ENCODE measurements at regions not wholly inside any gene's neighbourhood (a gene's known extent, or its start where the extent isn't known, plus 50 kb on each side); places are given as distances from the start of the nearest gene placed in this dataset.
"Not testable (repeated sequence)": the region's sequence is repeated elsewhere in the genome, so short reads cannot be mapped to it uniquely, and the experiment has no call there.

DNA sequence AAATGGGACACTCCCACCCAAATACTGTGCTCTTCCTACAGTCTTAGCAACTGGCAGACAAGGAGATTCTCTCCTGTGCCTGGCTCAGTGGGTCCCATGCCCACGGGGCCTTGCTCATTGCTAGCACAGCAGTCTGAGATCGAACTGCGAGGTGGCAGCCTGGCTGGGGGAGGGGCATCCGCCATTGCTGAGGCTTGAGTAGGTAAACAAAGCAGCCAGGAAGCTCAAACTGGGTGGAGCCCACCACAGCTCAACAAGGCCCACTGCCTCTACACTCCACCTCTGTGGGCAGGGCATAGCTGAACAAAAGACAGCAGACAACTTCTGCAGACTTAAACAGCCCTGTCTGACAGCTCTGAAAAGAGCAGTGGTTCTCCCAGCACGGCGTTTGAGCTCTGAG is 174.8 kb downstream of the COL12A1 start:
- DNase-seq (ENCODE audit: insufficient read length, low spot score); FAIRE-seq: not testable (repeated sequence)

DNA sequence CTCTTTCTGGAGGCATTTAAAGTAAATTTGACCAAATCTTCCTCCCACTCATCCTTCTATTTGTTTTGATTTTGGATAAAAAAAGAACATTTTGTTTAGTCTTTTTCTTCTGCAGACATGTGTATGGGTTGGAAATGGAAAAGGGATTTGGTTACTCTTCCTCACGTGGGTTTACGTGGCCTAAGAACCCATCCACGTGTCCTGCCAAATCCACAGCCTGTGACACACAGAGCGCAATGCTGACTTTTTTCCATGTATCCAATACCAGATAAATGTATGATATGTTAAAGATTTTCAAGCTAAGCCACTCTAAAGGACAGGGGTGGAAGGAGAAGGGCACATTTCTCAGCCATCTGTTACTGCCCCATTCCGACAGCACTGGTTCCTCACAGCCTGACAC is 176.5 kb downstream of the COL12A1 start:
- DNase-seq (ENCODE audit: insufficient read length, low spot score) (no peak), FAIRE-seq (no peak)

DNA sequence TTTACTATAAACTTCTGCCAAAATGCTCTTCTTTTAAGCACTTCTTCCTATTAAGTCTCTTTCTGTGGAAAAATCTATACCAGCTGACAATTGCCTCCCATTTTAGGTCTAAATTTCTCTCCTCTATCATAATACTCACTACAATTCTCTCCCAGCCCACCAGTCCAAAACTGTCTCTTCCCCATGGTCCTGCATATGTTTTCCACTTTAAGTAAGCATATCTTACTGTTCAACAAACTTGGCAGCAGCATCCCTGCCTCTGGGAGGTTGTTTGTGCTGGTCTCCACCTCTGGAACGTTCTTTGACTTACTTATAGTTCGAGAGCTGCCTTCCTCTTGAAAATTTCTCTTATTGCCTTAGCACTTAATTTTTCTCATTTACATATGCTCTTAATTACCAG is 180.5 kb downstream of the COL12A1 start:
- FAIRE-seq (no peak), DNase-seq (ENCODE audit: insufficient read length, low spot score) (no peak)

DNA sequence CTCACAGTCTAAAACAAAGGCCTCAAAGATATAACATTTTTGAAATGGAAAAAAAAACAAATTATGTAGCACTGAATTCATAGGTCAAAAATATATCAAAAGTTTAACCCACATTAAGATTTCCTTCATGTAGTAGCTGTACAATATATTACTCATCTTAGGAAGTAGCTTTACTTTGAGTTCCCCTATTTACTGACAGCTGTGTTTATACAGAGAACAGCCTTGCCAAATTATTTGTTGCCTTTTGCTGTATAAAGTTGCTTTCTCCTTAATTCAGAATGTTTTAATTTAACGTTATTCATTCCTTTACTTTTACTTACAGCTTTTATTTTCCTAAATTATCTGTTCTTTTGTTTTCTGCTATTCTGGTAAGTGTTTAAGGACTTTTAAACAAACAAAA is 181.0 kb downstream of the COL12A1 start:
- no peak for FAIRE-seq
- no peak for DNase-seq (ENCODE audit: insufficient read length, low spot score)

DNA sequence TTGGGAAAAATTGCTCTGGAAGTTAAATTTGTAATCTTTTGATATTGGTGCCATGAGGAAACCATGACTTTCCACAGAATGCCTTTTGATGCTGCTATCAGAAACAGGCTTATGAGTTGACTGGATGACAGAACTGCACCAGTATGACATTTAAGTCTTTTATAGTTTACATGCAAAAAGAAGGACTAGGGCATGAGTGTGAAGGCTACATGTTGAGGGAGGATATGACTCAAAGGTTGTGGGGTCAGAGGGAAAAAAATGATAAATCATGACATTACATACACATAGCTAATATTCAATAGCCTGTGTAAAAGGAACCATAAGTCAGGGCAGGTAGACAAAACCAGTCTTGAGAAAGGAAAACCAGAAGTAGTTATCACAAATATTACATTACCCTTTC is 182.2 kb downstream of the COL12A1 start:
- DNase-seq (ENCODE audit: insufficient read length, low spot score) (no peak), FAIRE-seq (no peak)

DNA sequence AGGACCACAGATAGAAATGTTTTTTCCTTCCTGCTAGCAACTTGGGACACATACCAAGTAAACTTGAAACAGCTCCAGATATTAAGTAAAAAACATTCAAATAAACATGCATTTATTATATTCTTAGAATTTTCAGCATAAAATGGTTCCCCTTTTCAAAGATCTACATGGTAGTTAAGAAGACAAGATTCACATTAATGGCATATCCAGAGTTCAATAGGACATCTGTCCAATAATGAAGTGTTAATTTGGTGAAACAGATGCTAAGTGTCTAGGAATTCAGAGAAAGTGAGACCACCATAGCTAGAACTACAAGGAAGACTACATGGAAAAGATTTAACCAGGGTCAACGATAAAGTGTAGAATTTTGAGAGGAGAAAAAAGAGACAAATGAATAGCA is 184.9 kb downstream of the COL12A1 start:
- DNase-seq (ENCODE audit: insufficient read length, low spot score) (no peak), FAIRE-seq (no peak)

DNA sequence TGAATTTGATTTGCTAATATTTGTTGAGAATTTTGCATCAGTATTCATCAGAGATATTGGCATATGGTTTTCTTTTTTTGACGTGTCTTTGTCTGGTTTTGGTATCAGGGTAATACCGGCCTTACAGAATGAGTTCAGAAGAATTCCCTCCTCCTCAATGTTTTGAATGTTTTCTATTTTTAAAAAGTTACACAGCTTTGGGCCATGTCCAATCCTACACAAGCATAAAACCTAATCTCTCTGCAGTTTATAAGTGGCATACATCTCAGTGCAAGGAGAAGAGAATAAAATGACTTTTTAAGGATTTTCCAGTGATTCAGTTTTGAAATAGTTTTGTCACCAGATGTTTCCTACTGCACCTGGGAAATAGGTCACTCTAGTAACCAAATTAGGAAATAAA is 185.5 kb downstream of the COL12A1 start:
- DNase-seq (ENCODE audit: insufficient read length, low spot score) (no peak), FAIRE-seq (no peak)

DNA sequence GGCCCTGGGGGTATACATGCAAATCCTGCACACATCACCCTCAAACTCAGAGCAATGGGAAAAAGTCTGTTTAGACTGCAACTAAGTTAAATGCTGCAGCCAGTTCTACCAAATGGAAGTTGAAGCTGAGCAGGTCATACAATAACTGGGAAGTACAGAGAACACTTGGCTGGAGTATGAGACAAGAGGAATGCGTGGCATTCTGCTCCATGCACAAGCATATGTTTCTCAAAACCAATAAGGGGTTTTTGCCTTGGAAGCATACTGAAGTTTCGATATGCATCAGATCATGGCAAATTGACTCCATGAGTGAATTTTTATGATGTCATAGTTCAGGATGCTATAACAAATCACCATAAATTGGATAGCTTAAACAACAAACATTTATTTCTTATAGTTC is 193.8 kb downstream of the COL12A1 start:
- DNase-seq (ENCODE audit: insufficient read length, low spot score) (no peak), FAIRE-seq (no peak)

DNA sequence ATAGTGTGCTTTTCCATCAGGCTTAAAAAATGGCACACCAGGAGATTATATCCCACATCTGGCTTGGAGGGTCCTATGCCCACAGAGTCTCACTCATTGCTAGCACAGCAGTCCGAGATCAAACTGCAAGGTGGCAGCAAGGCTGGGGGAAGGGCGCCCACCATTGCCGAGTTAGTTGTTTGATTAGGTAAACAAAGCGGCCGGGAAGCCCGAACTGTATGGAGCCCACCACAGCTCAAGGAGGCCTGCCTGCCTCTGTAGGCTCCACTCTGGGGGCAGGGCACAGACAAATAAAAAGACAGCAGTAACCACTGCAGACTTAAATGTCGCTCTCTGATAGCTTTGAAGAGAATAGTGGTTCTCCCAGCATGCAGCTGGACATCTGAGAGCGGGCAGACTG is 201.9 kb downstream of the COL12A1 start:
- DNase-seq (ENCODE audit: insufficient read length, low spot score); FAIRE-seq: not testable (repeated sequence)

DNA sequence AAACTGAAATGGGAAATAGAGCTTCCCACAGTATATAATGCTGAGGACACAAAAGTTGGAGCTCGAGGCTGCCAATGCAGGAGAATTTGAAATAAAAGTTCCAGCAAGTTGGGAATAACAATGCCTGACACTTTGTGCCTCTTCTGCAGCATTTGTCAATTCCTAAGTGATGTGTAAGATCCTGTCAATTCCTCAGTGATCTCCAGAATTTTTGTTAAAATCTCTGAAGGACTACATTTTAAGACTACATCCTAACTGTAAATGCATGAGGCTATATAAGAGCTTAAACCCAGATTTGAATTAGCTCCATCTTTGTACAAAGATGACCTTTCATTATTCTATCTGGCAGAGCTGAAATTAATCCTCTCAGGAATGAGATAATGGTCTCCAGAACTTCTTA is 208.2 kb downstream of the COL12A1 start:
- FAIRE-seq = no peak
- no peak for DNase-seq (ENCODE audit: insufficient read length, low spot score)

DNA sequence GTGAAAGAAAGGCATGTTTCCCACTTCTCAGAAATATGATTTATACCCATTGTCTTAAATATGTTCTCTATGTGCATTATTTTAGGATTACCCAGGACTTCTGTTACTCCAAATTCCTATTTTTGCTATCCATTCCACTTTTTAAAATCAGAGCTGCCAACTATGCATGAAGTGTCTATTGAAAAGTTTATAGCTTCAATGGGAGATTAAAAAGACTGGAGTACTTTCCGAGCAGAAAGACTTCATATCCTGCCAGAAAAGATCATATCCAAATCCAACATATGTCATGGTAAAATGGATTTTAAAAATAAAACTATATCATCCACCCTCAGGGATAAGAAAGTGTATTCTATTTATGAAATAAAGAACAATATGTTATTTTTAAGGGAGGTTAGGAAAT is 212.7 kb downstream of the COL12A1 start:
- no peak for FAIRE-seq
- DNase-seq (ENCODE audit: insufficient read length, low spot score) = no peak

DNA sequence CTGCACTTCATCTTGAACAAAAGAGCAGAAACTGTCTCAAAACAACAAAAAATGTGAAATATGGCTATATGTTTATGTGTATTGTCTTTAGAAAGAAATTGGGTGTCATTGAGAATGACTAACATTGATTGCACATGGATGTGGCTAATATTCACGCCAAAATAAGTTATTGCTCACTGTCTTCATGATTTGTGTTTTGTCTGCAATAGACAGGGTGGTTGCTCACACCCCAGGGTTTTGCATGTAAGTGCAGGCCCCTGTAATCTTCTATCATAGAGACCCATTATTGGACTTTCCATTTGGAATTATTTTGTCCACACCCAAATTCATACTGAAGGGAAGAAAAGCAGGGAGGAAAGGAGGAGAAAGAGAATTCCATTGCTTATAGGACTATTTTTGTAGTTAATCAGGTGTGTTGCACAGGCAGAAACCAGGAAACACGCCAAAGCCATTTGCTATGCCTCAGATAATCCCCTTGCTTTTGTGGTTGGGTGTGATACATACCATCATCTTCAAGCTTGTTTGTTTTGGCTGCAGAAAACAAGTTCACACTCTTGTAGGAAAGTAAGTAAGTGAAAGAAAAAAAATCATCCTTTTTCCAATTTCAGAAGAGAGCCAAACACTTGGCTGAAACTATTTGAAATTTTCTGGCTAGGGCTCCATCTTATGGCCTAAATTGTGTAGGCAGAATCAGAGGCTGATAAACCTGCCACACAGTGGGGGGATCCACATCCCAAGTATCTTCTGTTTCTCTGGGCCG is 214.1 kb downstream of the COL12A1 start:
- FAIRE-seq = no peak
- no peak for DNase-seq (ENCODE audit: insufficient read length, low spot score)

DNA sequence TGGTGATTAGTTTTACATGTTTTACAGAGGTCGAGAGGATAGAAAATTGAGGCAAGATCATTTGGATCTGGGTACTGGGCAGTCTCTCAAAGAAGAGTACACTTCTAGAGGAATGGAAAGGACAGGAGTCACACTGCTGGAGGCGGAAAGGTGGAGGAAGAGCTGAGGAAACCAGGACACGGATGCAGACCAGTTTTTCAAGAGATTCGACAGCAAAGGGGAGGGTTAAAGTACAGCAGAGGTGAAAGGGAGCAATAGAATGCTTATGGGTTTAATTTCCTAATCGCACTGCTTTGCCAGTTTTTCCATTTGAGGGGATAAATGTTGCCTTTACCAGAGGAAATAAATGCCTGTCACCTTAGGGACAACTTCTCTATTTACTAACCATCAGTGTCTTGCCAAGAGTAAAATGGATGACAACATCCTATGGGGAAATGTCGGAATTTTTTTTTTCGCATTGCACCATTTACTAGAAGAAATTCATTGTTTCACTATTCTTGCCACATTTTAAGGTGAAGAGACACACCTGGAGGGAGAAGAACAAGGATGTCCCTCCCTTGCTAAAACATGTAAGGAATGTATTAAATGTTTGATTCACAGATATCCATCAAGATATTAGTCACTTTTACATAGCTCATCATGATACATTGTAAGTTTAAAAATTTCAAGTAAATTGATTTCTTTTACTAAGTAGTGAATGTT is 226.6 kb downstream of the COL12A1 start:
- no peak for FAIRE-seq
- no peak for DNase-seq (ENCODE audit: insufficient read length, low spot score)

DNA sequence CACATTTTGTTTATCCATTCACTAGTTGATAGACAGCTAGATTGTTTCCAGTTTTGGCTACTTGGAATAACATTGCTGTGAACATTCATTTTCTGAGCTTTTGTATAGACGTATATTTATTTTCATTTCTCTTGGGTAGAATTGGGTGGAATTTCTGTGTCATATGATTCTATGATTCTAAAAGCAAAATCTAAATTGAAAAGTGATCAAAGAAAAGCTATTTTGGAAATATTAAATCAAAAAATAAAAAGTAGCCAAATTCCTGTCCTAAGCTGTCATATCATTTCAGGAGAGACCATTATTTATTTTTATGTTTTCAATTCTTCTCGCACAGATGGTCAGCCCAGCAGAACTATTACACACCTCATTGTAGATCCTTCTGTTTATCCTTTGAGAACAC is 229.2 kb downstream of the COL12A1 start:
- DNase-seq (ENCODE audit: insufficient read length, low spot score) (no peak), FAIRE-seq (no peak)

DNA sequence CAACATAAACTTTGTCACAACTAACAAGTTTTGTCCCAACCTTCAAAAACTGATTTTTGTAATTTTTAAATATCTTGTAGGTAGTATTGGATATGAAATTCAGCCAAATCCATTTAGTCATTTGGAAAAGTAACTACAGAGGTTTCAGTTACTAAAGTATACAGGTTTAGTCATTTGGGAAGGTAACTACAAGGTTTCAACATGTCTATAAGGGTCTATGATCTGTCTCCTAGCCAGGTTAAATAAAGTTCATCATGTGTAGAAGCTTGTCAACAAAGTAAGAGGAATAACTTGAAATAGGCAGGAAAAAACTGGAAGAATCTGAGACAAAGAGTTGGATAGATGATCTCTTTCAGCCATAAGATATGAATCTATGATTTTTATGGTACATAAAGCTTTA is 229.8 kb downstream of the COL12A1 start:
- FAIRE-seq = no peak

DNA sequence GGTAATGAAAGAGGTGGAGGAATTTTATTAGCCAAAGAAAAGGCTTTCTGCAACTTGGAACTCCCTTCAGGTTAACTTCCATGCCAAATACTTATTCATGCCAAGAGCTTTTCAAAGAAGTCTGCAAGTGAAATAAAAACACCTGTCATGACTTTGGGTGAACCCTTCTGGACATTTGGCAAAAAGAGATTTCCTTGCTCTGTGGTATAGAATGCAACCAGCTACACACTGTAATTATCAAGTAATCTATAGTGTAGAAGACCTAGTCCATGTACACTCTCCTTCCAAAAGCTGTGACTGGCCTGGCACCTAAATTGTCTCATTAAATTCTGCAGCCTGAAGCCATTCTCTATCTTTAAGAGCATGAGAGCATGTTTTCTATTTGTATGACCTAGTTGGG is 232.3 kb downstream of the COL12A1 start:
- FAIRE-seq = no peak
- DNase-seq (ENCODE audit: insufficient read length, low spot score) = no peak

More for the DNA sequence above, 229.8 kb downstream of the COL12A1 start:
- DNase-seq (ENCODE audit: insufficient read length, low spot score) = no peak

DNA sequence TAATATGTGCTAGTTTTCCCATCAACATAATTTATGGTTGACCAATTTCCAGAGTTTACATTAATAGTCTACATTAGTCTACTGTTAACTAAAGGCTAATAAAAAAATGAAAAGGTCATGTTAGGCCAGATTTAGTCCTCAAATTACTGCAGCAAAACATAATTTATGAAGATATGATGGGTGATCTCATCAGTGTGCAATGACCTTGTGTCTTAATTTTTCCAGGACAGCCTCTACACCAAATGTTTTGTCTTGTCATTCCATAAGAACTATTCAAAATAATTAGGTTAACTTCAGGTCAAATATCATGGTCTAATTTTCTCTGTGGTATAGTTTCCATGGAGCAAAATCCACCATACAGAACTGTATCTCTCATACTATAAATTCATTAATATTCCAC is 234.2 kb downstream of the COL12A1 start:
- DNase-seq (ENCODE audit: insufficient read length, low spot score) (no peak), FAIRE-seq (no peak)

DNA sequence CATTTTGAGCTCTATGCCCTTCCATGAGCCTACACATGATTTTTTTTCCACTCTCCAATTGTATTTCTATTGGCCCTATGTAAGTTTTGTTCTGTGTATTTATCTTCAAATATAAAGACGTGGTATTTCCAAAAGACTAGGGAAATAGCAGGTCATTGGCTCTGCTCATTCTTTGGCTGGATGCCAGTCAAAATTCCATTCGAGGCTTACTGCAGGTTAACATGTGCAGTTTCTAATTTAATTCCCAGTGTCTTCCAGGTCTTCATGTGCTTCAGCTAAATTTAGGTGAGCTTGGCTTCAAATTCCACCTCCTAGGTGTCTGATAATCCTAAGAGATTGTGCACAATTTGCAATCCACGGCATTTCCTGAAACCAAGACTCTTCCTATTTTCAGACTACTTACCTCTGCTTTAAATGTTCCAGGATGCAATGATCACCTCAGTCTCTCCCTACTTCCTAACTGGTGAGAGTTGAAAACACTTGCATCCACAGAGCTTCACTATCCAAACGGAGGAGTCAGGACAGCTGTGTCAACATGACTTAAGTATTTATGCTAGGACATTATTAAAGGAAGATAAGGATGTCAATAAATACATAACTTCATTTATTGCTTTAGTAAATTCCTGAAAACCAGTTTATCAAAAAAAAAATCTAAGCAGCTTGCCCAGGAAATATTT is 236.1 kb downstream of the COL12A1 start:
- no peak for DNase-seq (ENCODE audit: insufficient read length, low spot score)
- FAIRE-seq = no peak

DNA sequence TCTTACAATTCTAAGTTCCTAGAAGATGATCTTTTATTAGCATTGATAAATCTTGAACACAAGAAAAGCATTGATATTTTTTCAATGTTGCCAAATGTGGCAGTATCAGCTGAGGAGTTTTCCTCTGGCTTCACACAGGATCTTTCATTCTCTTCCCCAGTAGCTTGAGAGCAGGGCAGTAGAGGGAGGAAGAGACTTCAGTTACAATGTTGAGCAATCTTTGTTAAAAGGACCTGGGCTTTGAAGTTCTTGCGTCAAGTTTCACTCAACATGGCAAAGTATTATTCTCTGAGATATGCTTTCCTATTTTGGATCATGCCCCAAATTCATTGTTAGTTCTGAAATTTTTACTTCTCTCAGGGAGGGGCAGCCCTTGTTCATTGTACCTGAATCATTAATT is 238.0 kb downstream of the COL12A1 start:
- DNase-seq (ENCODE audit: insufficient read length, low spot score) (no peak), FAIRE-seq (no peak)

DNA sequence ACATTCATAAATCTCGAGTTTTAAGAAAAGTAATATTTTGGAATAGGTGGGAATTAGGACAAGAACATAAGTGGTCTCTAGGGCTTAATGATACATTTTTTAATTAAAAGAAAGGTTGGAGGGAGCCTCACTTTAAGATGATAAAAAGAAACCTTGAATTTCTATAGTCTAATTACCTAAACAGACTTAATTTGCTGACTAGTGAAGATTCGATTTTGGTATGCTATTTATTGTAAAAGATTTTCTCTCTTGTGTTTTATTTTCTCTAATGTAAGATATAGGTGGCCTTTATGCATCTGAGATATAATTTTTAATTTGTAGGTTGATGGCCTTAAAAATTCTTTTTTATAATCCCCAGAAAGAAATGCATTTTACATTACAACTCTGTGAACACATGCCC is 239.1 kb downstream of the COL12A1 start:
- DNase-seq (ENCODE audit: insufficient read length, low spot score) (no peak), FAIRE-seq (no peak)

DNA sequence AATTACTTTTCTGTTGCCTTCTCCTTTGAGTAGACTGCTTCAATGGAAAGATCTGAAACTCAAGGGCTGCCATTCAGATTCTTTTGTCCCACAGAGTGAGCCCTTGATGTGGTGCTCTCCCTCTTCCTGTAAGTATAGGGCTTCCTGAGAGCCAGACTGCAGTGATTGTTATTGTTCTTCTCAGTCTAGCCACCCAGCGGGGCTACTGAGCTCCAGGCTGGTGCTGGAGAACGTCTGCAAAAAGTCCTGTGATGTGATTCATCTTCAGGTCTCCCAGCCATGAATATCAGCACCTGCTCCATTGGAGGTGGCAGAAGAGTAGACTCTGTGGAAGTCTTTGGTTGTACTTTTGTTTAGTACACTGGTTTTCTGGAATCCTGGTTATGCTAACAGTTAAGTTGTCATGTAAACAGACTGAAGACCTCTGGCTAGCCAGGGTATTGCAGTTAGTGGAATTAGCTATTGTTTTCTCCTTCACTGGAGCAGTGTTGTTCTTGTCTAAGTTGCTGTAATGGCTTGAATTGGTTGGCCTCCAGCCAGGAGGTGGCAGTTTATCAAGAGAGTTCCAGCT is 240.9 kb downstream of the COL12A1 start:
- DNase-seq (ENCODE audit: insufficient read length, low spot score) (no peak), FAIRE-seq (no peak)
